Colonic mucosa (tissue), 4 donors: ENCODE measurements at regions not wholly inside any gene's neighbourhood (a gene's known extent, or its start where the extent isn't known, plus 50 kb on each side); places are given as distances from the start of the nearest gene placed in this dataset.

Experiments
- DNase-seq: peaks from one replicate; pipeline ENCODE4 v3.0.0-alpha.2; 2020
- H3K27ac ChIP-seq: fragments of 200-600 bp; one replicate; pipeline ENCODE4 v1.8.0; 2021
- H3K27me3 ChIP-seq: fragments of 200-600 bp; one replicate; pipeline ENCODE4 v1.8.0; 2021
- H3K36me3 ChIP-seq: fragments of 200-600 bp; one replicate; pipeline ENCODE4 v1.8.0; 2021
- H3K4me1 ChIP-seq: fragments of 200-600 bp; one replicate; pipeline ENCODE4 v1.8.0; 2021; ENCODE audit warnings: mild to moderate bottlenecking
- H3K4me3 ChIP-seq: fragments of 200-600 bp; one replicate; pipeline ENCODE4 v1.8.0; 2021
- H3K9ac ChIP-seq, 2 donors: one replicate each; pipeline ENCODE4 v1.7.0; 2013; ENCODE audit warnings: control low read depth in 2 of 2, low read depth in 2 of 2, low read length in 2 of 2
- H3K9me3 ChIP-seq: fragments of 200-600 bp; one replicate; pipeline ENCODE4 v1.8.0; 2021
- CTCF ChIP-seq: fragments of 200-600 bp; IDR thresholded peaks from one replicate; pipeline ENCODE4 v1.8.0; 2022; ENCODE audit warnings: antibody characterized with exemption, mild to moderate bottlenecking
- intact Hi-C: fragments of 100-400 bp; cut with DNase I; formaldehyde crosslinking; loops from one replicate; pipeline ENCODE4 v1.14.1; 2022
- donor health status: healthy.
- donor health status: DM: no; HTN: no; CAD: no.
- donor health status: DM: no; HTN: no; CAD: no.

- DNase-seq = peak; percentile 29
- Histone ChIP-seq H3K4me3 (no peak overlapping the region), H3K27me3 (no peaks in the 10 kb centered on the region), H3K36me3 (no peaks in the 10 kb centered on the region), H3K9me3 (no peaks in the 10 kb centered on the region), H3K27ac (no peak overlapping the region), H3K4me1 (peaks cover 4% of the 10 kb centered on the region), H3K9ac (no peak overlapping the region)
- no peak for TF ChIP-seq CTCF
- intact Hi-C loops = no loop called here
Measured at GRCh38 chr6:110534731-110535492, 58.5 kb upstream of the SLC22A16 start.

GRCh38 chr6:110532431-110532830 lies 56.0 kb upstream of the SLC22A16 start:
- Histone ChIP-seq H3K4me1 (peaks cover 4% of the 10 kb centered on the region), H3K9me3 (no peaks in the 10 kb centered on the region), H3K27me3 (no peaks in the 10 kb centered on the region), H3K9ac (no peak overlapping the region), H3K36me3 (no peaks in the 10 kb centered on the region), H3K27ac (no peak overlapping the region), H3K4me3 (no peak overlapping the region)
- no peak for TF ChIP-seq CTCF
- intact Hi-C loops = no loop called here
- no peak for DNase-seq

GRCh38 chr6:110530671-110531070 lies 54.3 kb upstream of the SLC22A16 start:
- Histone ChIP-seq H3K4me1 (no peaks in the 10 kb centered on the region), H3K27ac (no peak overlapping the region), H3K36me3 (no peaks in the 10 kb centered on the region), H3K4me3 (no peak overlapping the region), H3K9ac (no peak overlapping the region), H3K9me3 (no peaks in the 10 kb centered on the region), H3K27me3 (no peaks in the 10 kb centered on the region)
- intact Hi-C loops = no loop called here
- no peak for TF ChIP-seq CTCF
- no peak for DNase-seq

- no peak for DNase-seq
- Histone ChIP-seq H3K4me3 (no peak overlapping the region), H3K9me3 (no peaks in the 10 kb centered on the region), H3K27me3 (no peaks in the 10 kb centered on the region), H3K27ac (no peak overlapping the region), H3K9ac (peak overlapping the region in 1 of 2 donors; percentile 17), H3K4me1 (no peaks in the 10 kb centered on the region), H3K36me3 (no peaks in the 10 kb centered on the region)
- no peak for TF ChIP-seq CTCF
- intact Hi-C loops = loop anchor here (2.0 to 10.0 kb wide), 3 partner anchors 345 to 472 kb away; partner anchors contain the start of gene AMD1
Measured at GRCh38 chr6:110529907-110530306, 53.5 kb upstream of the SLC22A16 start.

GRCh38 chr6:110529355-110529754 lies 52.9 kb upstream of the SLC22A16 start:
- Histone ChIP-seq H3K27me3 (no peaks in the 10 kb centered on the region), H3K36me3 (no peaks in the 10 kb centered on the region), H3K27ac (no peak overlapping the region), H3K4me1 (no peaks in the 10 kb centered on the region), H3K4me3 (no peak overlapping the region), H3K9me3 (no peaks in the 10 kb centered on the region), H3K9ac (no peak overlapping the region)
- TF ChIP-seq CTCF = no peak
- intact Hi-C loops = loop anchor here (2.0 to 10.0 kb wide), 3 partner anchors 345 to 473 kb away; partner anchors contain the start of gene AMD1
- DNase-seq = no peak
